GM18867 (cell line): ENCODE measurements at regions not wholly inside any gene's neighbourhood (a gene's known extent, or its start where the extent isn't known, plus 50 kb on each side); places are given as distances from the start of the nearest gene placed in this dataset.

ENCODE experiments used
- ATAC-seq: cut with Tn5 transposase; IDR thresholded peaks from one replicate; pipeline ENCODE4 v1.9.1; 2021; ENCODE audit warnings: mild to moderate bottlenecking, moderate library complexity; ENCODE audit not compliant: unreplicated experiment

GRCh38 chr12:82054566-82054965 lies 295.4 kb upstream of the PPFIA2 start:
- no peak for ATAC-seq

- no peak for ATAC-seq
Measured at GRCh38 chr12:82047446-82047845, 288.3 kb upstream of the PPFIA2 start.

DNA sequence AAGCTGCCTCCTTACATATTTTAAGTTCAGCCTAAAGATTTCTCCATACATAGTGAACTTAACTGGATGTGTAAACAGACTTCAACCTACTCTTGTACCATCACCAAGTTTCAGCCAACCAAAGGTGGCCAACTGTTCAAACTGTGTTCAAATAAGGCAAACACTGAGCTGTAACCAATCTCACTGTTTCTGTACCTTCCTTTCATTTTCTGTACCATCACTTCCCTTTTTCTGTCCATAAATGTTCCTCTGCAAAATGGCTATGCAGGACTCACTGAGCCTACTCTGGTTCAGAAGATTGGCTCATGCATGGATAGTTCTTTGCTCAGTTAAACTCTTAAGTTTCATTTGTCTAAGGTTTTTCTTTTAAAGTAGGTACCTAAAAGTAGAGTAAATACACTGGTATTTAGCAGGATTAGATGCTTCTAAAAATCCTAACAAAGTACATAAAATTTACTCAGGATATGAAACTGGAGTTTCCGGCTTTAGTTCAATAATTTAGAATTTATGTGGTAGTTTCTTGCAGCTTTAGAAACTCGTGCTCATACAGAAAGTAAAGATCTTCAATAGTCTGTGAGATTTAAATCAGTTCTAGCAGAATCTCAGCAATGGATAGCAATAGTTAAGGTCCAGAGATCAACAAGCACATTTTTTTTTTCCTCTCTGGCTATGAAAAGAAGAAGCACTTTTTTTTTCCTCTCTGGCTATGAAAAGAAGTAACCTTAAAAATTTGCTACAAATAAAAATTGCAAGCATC lies 282.0 kb upstream of the PPFIA2 start:
- ATAC-seq: peak; percentile 81

GRCh38 chr12:82034769-82035168 lies 275.6 kb upstream of the PPFIA2 start:
- no peak for ATAC-seq

DNA sequence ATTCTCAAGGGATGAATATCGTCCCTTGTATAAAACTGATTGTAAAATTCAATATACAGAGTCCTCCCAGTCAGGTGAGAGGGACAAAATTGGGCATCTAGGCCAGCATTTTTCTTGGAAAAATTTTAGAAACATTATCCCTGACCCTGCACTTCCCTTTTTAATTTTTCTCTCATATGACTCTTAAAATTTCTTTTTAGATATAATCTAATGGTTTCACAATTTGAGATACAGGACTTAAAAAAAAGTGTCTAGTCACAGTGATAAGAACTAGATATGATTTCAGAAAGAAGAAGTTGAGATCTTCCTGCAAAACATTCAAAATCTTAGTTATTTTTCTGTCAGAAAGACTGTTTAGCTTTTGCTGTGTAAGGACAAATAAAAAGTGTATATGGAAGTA lies 270.8 kb upstream of the PPFIA2 start:
- no peak for ATAC-seq

DNA sequence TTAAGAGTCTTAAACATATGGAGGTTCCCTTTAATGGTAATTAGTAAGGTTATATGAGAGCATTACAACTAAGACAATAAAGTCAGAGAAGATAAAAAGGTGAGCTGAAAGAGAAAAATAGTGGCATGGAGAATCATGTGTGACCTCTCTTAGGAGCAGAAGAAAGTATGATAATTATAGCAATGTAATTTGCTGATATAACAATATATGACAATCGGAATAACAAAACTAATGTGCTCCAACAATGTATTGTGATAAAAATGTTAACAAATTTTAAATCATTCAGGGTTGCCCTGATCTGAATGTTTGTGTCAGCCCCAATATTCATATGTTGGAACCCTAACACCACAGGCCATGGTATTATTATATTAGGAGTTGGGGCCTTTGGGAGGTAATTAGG lies 269.6 kb upstream of the PPFIA2 start:
- no peak for ATAC-seq

DNA sequence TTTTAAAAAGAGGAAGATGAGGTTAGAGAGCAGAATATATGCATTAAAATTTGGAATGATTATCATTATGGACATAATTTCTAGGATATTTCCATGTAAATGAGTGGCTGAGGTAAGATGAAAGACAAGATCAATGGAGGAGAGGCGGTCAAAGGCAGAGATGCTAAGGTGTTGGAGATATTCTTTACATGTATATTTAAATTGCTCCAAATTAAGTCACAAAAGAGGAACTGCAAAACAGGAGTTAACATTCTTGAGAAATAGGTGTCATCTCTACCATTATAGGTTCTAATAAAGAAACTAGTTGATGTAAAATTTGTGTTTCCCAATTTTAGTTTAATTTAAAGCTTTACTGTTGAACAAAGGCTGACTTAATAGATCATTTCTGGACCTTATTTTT lies 268.5 kb upstream of the PPFIA2 start:
- peak; percentile 61 for ATAC-seq

DNA sequence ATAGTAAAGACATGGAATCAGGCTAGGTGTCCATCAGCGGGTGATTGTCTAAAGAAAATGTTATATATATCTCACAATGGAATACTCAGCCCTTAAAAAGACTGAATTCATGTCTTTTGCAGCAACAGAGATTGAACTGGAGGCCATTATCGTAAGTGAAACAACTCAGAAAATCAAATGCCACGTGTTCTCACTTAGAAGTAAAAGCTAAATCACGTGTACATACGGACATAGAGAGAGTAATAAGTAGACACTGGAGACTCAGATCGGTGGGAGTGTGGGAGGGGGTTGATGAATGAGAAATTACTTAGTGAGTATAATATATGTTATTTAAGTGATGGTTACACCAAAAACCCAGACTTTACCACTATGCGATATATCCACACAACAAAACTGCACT lies 266.3 kb upstream of the PPFIA2 start:
- ATAC-seq: no peak

GRCh38 chr12:82019533-82019932 lies 260.4 kb upstream of the PPFIA2 start:
- no peak for ATAC-seq

GRCh38 chr12:82015623-82016347 lies 256.6 kb upstream of the PPFIA2 start:
- peak; percentile 84 for ATAC-seq

- no peak for ATAC-seq
Measured at GRCh38 chr12:82012176-82012575, 253.0 kb upstream of the PPFIA2 start.

GRCh38 chr12:82009524-82009923 lies 250.4 kb upstream of the PPFIA2 start:
- no peak for ATAC-seq

DNA sequence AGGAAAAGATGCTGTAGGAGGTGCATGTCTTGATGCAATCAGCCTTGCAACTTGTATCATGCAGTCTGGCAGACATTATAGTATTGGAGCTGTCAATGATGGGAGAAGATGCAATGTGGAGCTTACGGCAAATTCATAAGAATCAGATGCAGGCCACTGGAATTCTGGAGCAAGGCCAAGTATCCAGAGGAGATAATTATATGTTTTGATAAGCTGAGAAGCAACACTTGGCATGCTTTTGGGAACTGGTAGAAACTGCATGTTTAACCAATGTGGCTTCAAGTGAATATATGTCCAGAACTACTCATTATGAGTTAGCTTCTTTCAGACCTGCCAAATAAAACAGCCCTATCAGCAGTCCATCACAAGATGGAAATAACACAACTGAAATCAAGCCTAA lies 249.1 kb upstream of the PPFIA2 start:
- no peak for ATAC-seq

- no peak for ATAC-seq
Measured at GRCh38 chr12:81998761-81999378, 239.7 kb upstream of the PPFIA2 start.

- peak; percentile 69 for ATAC-seq
Measured at GRCh38 chr12:81992461-81992860, 233.3 kb upstream of the PPFIA2 start.

DNA sequence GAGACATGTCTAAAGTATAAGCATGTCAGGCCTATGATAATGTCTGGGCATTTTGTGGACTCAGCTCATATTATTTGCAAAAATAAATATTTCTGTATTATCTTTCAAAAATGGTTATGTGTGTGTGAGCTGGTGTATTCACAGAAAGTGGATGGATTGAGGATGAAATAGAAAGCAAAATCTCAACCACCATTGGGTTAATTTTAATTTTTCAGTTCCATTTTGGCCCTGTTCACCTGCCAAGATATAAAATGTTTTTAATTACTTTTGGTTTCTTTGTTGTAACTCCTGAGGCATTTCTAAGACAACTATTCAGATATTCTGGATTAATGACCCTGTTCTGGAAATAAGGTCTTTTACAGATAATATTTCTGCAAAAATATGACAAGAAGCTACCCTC lies 232.7 kb upstream of the PPFIA2 start:
- ATAC-seq: peak; percentile 66

GRCh38 chr12:81988362-81988761 lies 229.2 kb upstream of the PPFIA2 start:
- ATAC-seq: no peak

DNA sequence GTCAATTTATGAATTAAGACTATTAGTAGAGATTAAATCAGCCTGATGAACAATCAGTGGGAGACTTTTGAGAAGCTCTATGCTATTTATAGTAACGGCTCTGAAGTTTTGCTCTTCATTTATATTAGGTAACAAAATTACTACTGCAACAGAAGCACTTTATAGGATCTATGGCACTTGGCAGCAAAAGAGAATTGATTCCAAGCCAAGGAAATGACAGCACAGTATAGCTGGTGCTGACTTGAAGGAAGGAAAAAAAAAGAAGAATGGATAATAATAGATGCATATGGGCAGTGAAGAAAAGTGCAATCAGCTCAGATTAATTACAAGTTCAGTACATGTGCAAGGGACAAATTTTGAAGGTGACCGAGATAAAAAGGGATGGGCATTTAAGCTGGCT lies 228.2 kb upstream of the PPFIA2 start:
- ATAC-seq: no peak

DNA sequence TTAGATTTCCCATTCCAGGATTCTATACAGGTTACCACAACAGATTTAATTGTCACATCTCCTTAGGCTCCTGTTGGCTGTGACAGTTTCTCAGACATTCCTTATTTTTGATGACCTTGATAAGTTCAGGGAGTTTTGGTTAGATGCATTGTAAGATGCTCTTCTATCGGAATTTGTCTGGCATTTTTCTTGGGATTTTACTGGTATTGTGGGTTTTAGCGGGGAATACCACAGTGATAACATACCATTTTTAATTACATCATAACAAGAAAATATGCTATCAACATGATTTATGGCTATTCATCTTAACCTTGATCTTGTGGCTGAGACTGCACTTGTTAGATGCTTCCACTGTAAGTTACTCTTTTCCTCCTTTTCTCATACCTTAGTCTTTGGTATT lies 217.5 kb upstream of the PPFIA2 start:
- no peak for ATAC-seq

DNA sequence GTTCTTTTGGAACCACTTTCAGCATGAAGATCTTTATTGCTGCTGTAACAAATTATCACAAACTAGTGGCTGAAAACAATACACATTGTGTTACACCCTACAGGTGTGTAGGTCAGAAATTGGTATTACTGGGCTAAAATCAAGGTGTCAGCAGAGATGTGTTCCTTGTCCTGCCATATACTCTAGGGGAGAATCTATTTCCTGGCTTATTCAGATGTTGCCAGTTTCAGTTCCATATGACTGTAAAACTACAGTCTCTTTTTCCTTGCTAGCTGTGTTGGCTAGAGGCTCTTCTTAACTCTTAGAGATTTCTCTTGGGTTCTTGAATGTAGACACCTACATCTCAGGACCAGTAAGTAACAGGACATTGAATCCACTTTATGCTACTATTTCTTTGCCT lies 215.6 kb upstream of the PPFIA2 start:
- no peak for ATAC-seq

DNA sequence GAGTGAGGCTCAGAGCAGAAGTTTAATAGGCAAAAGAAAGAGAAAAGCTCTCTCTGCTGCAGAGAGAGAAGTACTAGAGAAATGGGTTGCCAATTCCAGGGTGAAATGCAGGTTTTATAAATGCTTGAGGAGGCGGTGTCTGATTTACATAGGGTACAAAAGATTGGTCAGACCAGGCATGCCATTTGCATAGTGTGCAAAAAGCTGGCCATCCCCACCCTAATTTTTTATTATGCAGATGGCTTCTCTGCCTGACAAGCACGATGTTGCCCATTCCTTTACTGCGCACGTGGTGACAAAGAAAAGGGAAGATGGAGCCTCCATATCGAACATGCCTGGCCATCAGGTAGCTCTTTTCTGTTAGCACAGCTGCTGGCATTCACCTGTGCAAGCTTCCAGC lies 209.3 kb upstream of the PPFIA2 start:
- ATAC-seq: no peak

- no peak for ATAC-seq
Measured at GRCh38 chr12:81963636-81964035, 204.5 kb upstream of the PPFIA2 start.
